ENCODE measurements at regions not wholly inside any gene's neighbourhood (a gene's known extent, or its start where the extent isn't known, plus 50 kb on each side); places are given as distances from the start of the nearest gene placed in this dataset.

GRCh38 chr18:22688877-22689496, 244.1 kb upstream of the RBBP8 start:
- no peak overlapping the region for H3K27ac ChIP-seq (ENCODE audit: low read depth, low read length)
- H3K79me2 ChIP-seq (ENCODE audit: insufficient read depth, low read length): no peaks in the 10 kb centered on the region
- H3K36me3 ChIP-seq (ENCODE audit: low read length): no peaks in the 10 kb centered on the region
- H3K27me3 ChIP-seq (ENCODE audit: low read length): no peaks in the 10 kb centered on the region
- H3K9me2 ChIP-seq (replicated peaks; ENCODE audit: insufficient read depth, low read length): no peaks in the 10 kb centered on the region
- no peak overlapping the region for H3K4me2 ChIP-seq (ENCODE audit: low read depth, low read length, poor library complexity, severe bottlenecking)
- no peak overlapping the region for H2AFZ ChIP-seq (ENCODE audit: low read depth, low read length, severe bottlenecking)
- no peaks in the 10 kb centered on the region for H3F3A ChIP-seq (ENCODE audit: insufficient read depth)
- no peak overlapping the region for H3K4me3 ChIP-seq (ENCODE audit: insufficient read depth, low read length, poor library complexity, severe bottlenecking)
- H3K9me3 ChIP-seq (ENCODE audit: insufficient read depth, low read length): peaks cover 8% of the 10 kb centered on the region; the same call in 1 of the 2 replicates
- TF ChIP-seq CTCF (IDR thresholded peaks at IDR 0.05; ENCODE audit: insufficient read depth, low read length, poor library complexity, severe bottlenecking) (no peak), EZH2phosphoT487 (conservative IDR thresholded peaks at IDR 0.05; ENCODE audit: low read length) (no peak)
- H3K9ac ChIP-seq (ENCODE audit: low read length): no peak overlapping the region
- no peaks in the 10 kb centered on the region for H4K20me1 ChIP-seq (ENCODE audit: low read depth, low read length)

GRCh38 chr18:22689712-22690111, 243.4 kb upstream of the RBBP8 start:
- Histone ChIP-seq H3K9me3 (ENCODE audit: insufficient read depth, low read length) (peaks cover 8% of the 10 kb centered on the region; the same call in 1 of the 2 replicates), H3K4me2 (ENCODE audit: low read depth, low read length, poor library complexity, severe bottlenecking) (no peak overlapping the region), H2AFZ (ENCODE audit: low read depth, low read length, severe bottlenecking) (no peak overlapping the region), H3K79me2 (ENCODE audit: insufficient read depth, low read length) (no peaks in the 10 kb centered on the region), H3K4me3 (ENCODE audit: insufficient read depth, low read length, poor library complexity, severe bottlenecking) (no peak overlapping the region), H3K27ac (ENCODE audit: low read depth, low read length) (no peak overlapping the region), H3F3A (ENCODE audit: insufficient read depth) (no peaks in the 10 kb centered on the region), H3K27me3 (ENCODE audit: low read length) (no peaks in the 10 kb centered on the region), H3K9ac (ENCODE audit: low read length) (no peak overlapping the region), H3K36me3 (ENCODE audit: low read length) (no peaks in the 10 kb centered on the region), H3K9me2 (replicated peaks; ENCODE audit: insufficient read depth, low read length) (no peaks in the 10 kb centered on the region), H4K20me1 (ENCODE audit: low read depth, low read length) (no peaks in the 10 kb centered on the region)
- no peak for TF ChIP-seq EZH2phosphoT487 (conservative IDR thresholded peaks at IDR 0.05; ENCODE audit: low read length)
- no peak for TF ChIP-seq CTCF (IDR thresholded peaks at IDR 0.05; ENCODE audit: insufficient read depth, low read length, poor library complexity, severe bottlenecking)

- H3F3A ChIP-seq (ENCODE audit: insufficient read depth): no peaks in the 10 kb centered on the region
- no peak overlapping the region for H3K4me3 ChIP-seq (ENCODE audit: insufficient read depth, low read length, poor library complexity, severe bottlenecking)
- no peak overlapping the region for H3K27ac ChIP-seq (ENCODE audit: low read depth, low read length)
- peaks cover 8% of the 10 kb centered on the region; the same call in 1 of the 2 replicates for H3K9me3 ChIP-seq (ENCODE audit: insufficient read depth, low read length)
- H3K9ac ChIP-seq (ENCODE audit: low read length): no peak overlapping the region
- no peak overlapping the region for H2AFZ ChIP-seq (ENCODE audit: low read depth, low read length, severe bottlenecking)
- TF ChIP-seq CTCF (IDR thresholded peaks at IDR 0.05; ENCODE audit: insufficient read depth, low read length, poor library complexity, severe bottlenecking) (no peak), EZH2phosphoT487 (conservative IDR thresholded peaks at IDR 0.05; ENCODE audit: low read length) (no peak)
- no peaks in the 10 kb centered on the region for H4K20me1 ChIP-seq (ENCODE audit: low read depth, low read length)
- no peaks in the 10 kb centered on the region for H3K9me2 ChIP-seq (replicated peaks; ENCODE audit: insufficient read depth, low read length)
- no peaks in the 10 kb centered on the region for H3K79me2 ChIP-seq (ENCODE audit: insufficient read depth, low read length)
- no peaks in the 10 kb centered on the region for H3K27me3 ChIP-seq (ENCODE audit: low read length)
- no peaks in the 10 kb centered on the region for H3K36me3 ChIP-seq (ENCODE audit: low read length)
- H3K4me2 ChIP-seq (ENCODE audit: low read depth, low read length, poor library complexity, severe bottlenecking): no peak overlapping the region
These were observed 242.6 kb upstream of the RBBP8 start for GRCh38 chr18:22690556-22690955.
